ENCODE measurements at regions not wholly inside any gene's neighbourhood (a gene's known extent, or its start where the extent isn't known, plus 50 kb on each side); places are given as distances from the start of the nearest gene placed in this dataset.

GRCh38 chr2:129091620-129092019 is 773.0 kb upstream of the HS6ST1 start:
- Histone ChIP-seq H3K27ac (ENCODE audit: low read depth) (no peak overlapping the region), H3K36me3 (ENCODE audit: insufficient read depth) (no peaks in the 10 kb centered on the region), H3K4me3 (ENCODE audit: low read depth, low read length) (no peak overlapping the region), H3K4me1 (ENCODE audit: insufficient read depth) (no peaks in the 10 kb centered on the region)
- no peak for DNase-seq (ENCODE audit: extremely low spot score)
- 77% methylated on average over 3 of the region's 3 CpGs for WGBS

GRCh38 chr2:129092956-129093355 is 774.3 kb upstream of the HS6ST1 start:
- no peak for DNase-seq (ENCODE audit: extremely low spot score)
- WGBS = 65% methylated on average over 5 of the region's 5 CpGs

DNA sequence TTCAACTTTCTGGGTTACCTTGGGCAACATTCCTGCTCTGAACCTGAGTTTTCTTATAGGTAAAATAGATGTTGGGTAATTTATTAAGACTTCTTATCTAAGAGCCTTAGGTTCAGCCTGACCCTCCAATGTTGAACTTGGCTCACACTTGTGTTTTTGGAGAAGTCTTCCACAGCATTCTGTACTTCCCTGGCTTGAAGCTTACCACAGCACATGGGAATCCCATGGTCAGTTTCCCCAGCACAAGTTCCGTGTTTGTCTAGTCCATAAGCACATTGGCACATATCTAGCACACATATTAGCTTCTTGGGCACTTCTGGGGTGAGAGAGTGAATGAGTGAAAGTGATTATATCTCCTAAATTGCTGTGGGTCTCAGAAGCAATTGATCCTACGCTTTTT is 782.5 kb upstream of the HS6ST1 start:
- no peak overlapping the region for H3K27ac ChIP-seq (ENCODE audit: low read depth)
- no peak overlapping the region for H3K4me3 ChIP-seq (ENCODE audit: low read depth, low read length)
- H3K4me1 ChIP-seq (ENCODE audit: insufficient read depth) = no peaks in the 10 kb centered on the region
- WGBS = 65% methylated on average over 2 of the region's 2 CpGs
- H3K36me3 ChIP-seq (ENCODE audit: insufficient read depth) = no peaks in the 10 kb centered on the region
- no peak for DNase-seq (ENCODE audit: extremely low spot score)

More at GRCh38 chr2:129092956-129093355, 774.3 kb upstream of the HS6ST1 start:
- H3K4me3 ChIP-seq (ENCODE audit: low read depth, low read length) = no peak overlapping the region
- no peaks in the 10 kb centered on the region for H3K4me1 ChIP-seq (ENCODE audit: insufficient read depth)
- H3K27ac ChIP-seq (ENCODE audit: low read depth) = no peak overlapping the region
- no peaks in the 10 kb centered on the region for H3K36me3 ChIP-seq (ENCODE audit: insufficient read depth)

DNA sequence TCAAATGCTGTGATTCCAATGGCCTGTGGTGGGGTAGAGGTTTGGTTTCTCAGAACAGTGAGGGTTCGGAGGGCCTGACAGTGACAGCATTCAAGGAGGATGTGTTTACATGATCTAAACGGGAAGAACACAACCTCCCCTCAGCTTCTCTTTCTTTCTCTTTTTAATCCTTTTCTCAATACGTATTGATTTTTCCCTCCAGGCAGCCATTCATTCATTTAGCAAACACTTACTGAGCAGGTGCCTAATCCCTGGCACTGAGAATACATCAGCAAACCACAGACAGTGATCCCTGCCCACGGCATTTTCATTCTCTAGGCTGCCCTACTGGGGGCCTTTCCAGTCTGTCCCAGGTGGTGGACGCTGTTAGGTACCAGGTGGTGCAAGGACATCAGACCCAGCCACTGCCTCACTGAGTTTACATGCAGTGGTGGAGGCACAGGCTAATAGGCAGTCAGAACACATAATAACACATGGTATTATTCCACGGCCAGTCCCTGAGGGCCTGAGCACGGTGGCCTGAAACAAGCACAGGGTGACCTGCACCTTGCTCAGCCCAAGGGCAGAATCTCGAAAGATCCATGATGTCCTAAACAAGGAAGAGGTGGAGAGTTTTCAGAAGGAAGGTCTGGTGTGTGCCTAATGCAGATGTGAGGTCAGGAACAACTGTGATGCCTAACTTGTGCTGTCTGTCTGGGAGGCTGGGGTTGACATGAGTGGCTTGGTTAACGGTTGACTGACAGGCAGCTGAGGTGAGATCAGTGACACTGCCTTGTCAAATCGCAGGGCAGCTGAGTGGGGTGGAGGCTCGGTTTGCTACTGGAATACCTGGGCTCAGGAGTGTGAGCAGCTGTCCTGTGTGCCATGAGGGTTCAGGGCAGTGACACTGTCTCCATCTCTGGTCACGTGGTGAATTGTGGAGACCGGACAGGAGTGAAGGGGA is 785.5 kb upstream of the HS6ST1 start:
- Histone ChIP-seq H3K36me3 (ENCODE audit: insufficient read depth) (no peaks in the 10 kb centered on the region), H3K27ac (ENCODE audit: low read depth) (no peak overlapping the region), H3K4me1 (ENCODE audit: insufficient read depth) (no peaks in the 10 kb centered on the region), H3K4me3 (ENCODE audit: low read depth, low read length) (no peak overlapping the region)
- 80% methylated on average over 13 of the region's 13 CpGs for WGBS
- DNase-seq (ENCODE audit: extremely low spot score) = no peak

- no peak for DNase-seq (ENCODE audit: extremely low spot score)
- WGBS = 92% methylated on average over 6 of the region's 6 CpGs
- no peaks in the 10 kb centered on the region for H3K36me3 ChIP-seq (ENCODE audit: insufficient read depth)
Measured at GRCh38 chr2:129112181-129112580, 793.5 kb upstream of the HS6ST1 start.

GRCh38 chr2:129113776-129114175 is 795.1 kb upstream of the HS6ST1 start:
- 90% methylated on average over 6 of the region's 6 CpGs for WGBS
- H3K4me3 ChIP-seq (ENCODE audit: low read depth, low read length) = no peak overlapping the region
- H3K27ac ChIP-seq (ENCODE audit: low read depth) = no peak overlapping the region
- no peak for DNase-seq (ENCODE audit: extremely low spot score)
- H3K36me3 ChIP-seq (ENCODE audit: insufficient read depth) = no peaks in the 10 kb centered on the region
- no peaks in the 10 kb centered on the region for H3K4me1 ChIP-seq (ENCODE audit: insufficient read depth)

More at GRCh38 chr2:129112181-129112580, 793.5 kb upstream of the HS6ST1 start:
- no peaks in the 10 kb centered on the region for H3K4me1 ChIP-seq (ENCODE audit: insufficient read depth)
- no peak overlapping the region for H3K27ac ChIP-seq (ENCODE audit: low read depth)
- H3K4me3 ChIP-seq (ENCODE audit: low read depth, low read length) = no peak overlapping the region

DNA sequence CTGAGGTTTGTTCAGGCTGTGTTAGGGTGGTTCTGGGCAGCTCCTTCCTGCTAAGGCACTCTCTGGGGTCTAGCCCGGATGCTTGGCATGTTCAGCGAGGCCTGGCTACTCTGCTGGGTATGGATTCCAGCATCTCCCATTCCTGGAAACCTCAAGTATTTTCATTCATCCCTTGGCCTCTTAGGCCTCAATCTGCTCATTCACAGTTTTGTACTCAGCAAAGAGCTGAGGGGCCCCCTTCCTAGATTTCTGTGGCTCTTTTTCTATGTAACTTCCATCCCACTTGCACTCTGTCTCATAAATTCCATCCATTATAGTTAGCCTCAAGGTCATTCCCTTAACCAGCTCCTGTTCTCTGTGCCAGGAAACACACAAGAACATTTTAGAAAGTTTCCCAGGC is 798.8 kb upstream of the HS6ST1 start:
- Histone ChIP-seq H3K4me1 (ENCODE audit: insufficient read depth) (no peaks in the 10 kb centered on the region), H3K4me3 (ENCODE audit: low read depth, low read length) (no peak overlapping the region), H3K27ac (ENCODE audit: low read depth) (no peak overlapping the region), H3K36me3 (ENCODE audit: insufficient read depth) (no peaks in the 10 kb centered on the region)
- DNase-seq (ENCODE audit: extremely low spot score) = peak; percentile 35
- WGBS = 35% methylated on average over 2 of the region's 2 CpGs

GRCh38 chr2:129118296-129118695 is 799.6 kb upstream of the HS6ST1 start:
- Histone ChIP-seq H3K27ac (ENCODE audit: low read depth) (no peak overlapping the region), H3K4me1 (ENCODE audit: insufficient read depth) (no peaks in the 10 kb centered on the region), H3K4me3 (ENCODE audit: low read depth, low read length) (no peak overlapping the region), H3K36me3 (ENCODE audit: insufficient read depth) (no peaks in the 10 kb centered on the region)
- DNase-seq (ENCODE audit: extremely low spot score) = no peak

- no peaks in the 10 kb centered on the region for H3K4me1 ChIP-seq (ENCODE audit: insufficient read depth)
- 69% methylated on average over 4 of the region's 4 CpGs for WGBS
- H3K27ac ChIP-seq (ENCODE audit: low read depth) = no peak overlapping the region
- H3K4me3 ChIP-seq (ENCODE audit: low read depth, low read length) = no peak overlapping the region
- H3K36me3 ChIP-seq (ENCODE audit: insufficient read depth) = no peaks in the 10 kb centered on the region
- no peak for DNase-seq (ENCODE audit: extremely low spot score)
Measured at GRCh38 chr2:129129087-129129486, 810.4 kb upstream of the HS6ST1 start.

GRCh38 chr2:129133692-129134641 is 815.3 kb upstream of the HS6ST1 start:
- Histone ChIP-seq H3K27ac (ENCODE audit: low read depth) (no peak overlapping the region), H3K4me1 (ENCODE audit: insufficient read depth) (no peaks in the 10 kb centered on the region), H3K4me3 (ENCODE audit: low read depth, low read length) (no peak overlapping the region), H3K36me3 (ENCODE audit: insufficient read depth) (no peaks in the 10 kb centered on the region)
- WGBS = 68% methylated on average over 8 of the region's 8 CpGs
- no peak for DNase-seq (ENCODE audit: extremely low spot score)

GRCh38 chr2:129135017-129135416 is 816.3 kb upstream of the HS6ST1 start:
- H3K4me3 ChIP-seq (ENCODE audit: low read depth, low read length) = no peak overlapping the region
- H3K27ac ChIP-seq (ENCODE audit: low read depth) = no peak overlapping the region
- H3K36me3 ChIP-seq (ENCODE audit: insufficient read depth) = no peaks in the 10 kb centered on the region
- H3K4me1 ChIP-seq (ENCODE audit: insufficient read depth) = no peaks in the 10 kb centered on the region
- DNase-seq (ENCODE audit: extremely low spot score) = no peak
- 92% methylated on average over 5 of the region's 5 CpGs for WGBS

- H3K27ac ChIP-seq (ENCODE audit: low read depth) = no peak overlapping the region
- H3K4me1 ChIP-seq (ENCODE audit: insufficient read depth) = no peaks in the 10 kb centered on the region
- no peaks in the 10 kb centered on the region for H3K36me3 ChIP-seq (ENCODE audit: insufficient read depth)
- 86% methylated on average over 2 of the region's 2 CpGs for WGBS
- no peak overlapping the region for H3K4me3 ChIP-seq (ENCODE audit: low read depth, low read length)
- no peak for DNase-seq (ENCODE audit: extremely low spot score)
Measured at GRCh38 chr2:129139380-129139779, 820.7 kb upstream of the HS6ST1 start.

DNA sequence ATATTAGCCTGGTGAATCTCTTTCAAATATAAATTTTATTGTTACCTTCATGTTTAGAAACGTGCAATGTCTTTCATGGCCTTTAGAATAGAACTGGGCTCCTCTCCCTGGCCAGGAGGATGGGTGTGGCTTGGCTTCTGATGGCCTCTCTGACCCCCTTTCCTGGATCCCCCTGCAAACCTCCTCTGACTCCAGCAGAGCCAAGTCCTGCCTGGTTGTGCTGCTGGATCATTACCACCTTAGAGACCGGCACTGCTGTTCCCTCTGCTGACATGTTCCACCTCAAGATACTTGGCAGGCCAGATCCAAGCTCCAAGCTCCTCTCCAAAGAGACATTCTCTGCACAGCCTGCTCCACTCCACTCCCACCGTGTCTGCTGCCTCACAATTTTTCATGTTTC is 823.8 kb upstream of the HS6ST1 start:
- H3K36me3 ChIP-seq (ENCODE audit: insufficient read depth) = no peaks in the 10 kb centered on the region
- 54% methylated on average over 3 of the region's 3 CpGs for WGBS
- H3K27ac ChIP-seq (ENCODE audit: low read depth) = no peak overlapping the region
- H3K4me1 ChIP-seq (ENCODE audit: insufficient read depth) = no peaks in the 10 kb centered on the region
- no peak overlapping the region for H3K4me3 ChIP-seq (ENCODE audit: low read depth, low read length)
- no peak for DNase-seq (ENCODE audit: extremely low spot score)

All from urinary bladder (tissue), 3 donors.